GM21360 (cell line): ENCODE measurements at regions not wholly inside any gene's neighbourhood (a gene's known extent, or its start where the extent isn't known, plus 50 kb on each side); places are given as distances from the start of the nearest gene placed in this dataset.
"Not testable (repeated sequence)": the region's sequence is repeated elsewhere in the genome, so short reads cannot be mapped to it uniquely, and the experiment has no call there.

Experiments
- ATAC-seq: cut with Tn5 transposase; IDR thresholded peaks from one replicate; pipeline ENCODE4 v1.9.1; 2021; ENCODE audit warnings: mild to moderate bottlenecking, moderate library complexity; ENCODE audit not compliant: unreplicated experiment

- no peak for ATAC-seq
Observed at GRCh38 chr3:81198216-81198615, 563.2 kb downstream of the GBE1 start.

GRCh38 chr3:81197386-81197785 lies 564.1 kb downstream of the GBE1 start:
- ATAC-seq: no peak

GRCh38 chr3:81195478-81195877 lies 566.0 kb downstream of the GBE1 start:
- ATAC-seq: no peak

GRCh38 chr3:81186412-81186811 lies 575.0 kb downstream of the GBE1 start:
- no peak for ATAC-seq

- ATAC-seq: not testable (repeated sequence)
Observed at GRCh38 chr3:81182086-81182875, 579.2 kb downstream of the GBE1 start.

- ATAC-seq: no peak
Observed at GRCh38 chr3:81173514-81173913, 587.9 kb downstream of the GBE1 start.

- ATAC-seq: no peak
Observed at GRCh38 chr3:81170298-81170697, 591.1 kb downstream of the GBE1 start.

- no peak for ATAC-seq
Observed at GRCh38 chr3:81164806-81165205, 596.6 kb downstream of the GBE1 start.

- no peak for ATAC-seq
Observed at GRCh38 chr3:81161851-81162250, 599.6 kb downstream of the GBE1 start.

GRCh38 chr3:81161100-81161499 lies 600.3 kb downstream of the GBE1 start:
- no peak for ATAC-seq

GRCh38 chr3:81154611-81155143 lies 606.8 kb downstream of the GBE1 start:
- no peak for ATAC-seq

GRCh38 chr3:81152156-81152555 lies 609.3 kb downstream of the GBE1 start:
- ATAC-seq: no peak

GRCh38 chr3:81132995-81133394 lies 628.5 kb downstream of the GBE1 start:
- no peak for ATAC-seq

- no peak for ATAC-seq
Observed at GRCh38 chr3:81105789-81106488, 655.5 kb downstream of the GBE1 start.

- ATAC-seq: no peak
Observed at GRCh38 chr3:81105206-81105605, 656.2 kb downstream of the GBE1 start.

GRCh38 chr3:81097889-81098288 lies 663.6 kb downstream of the GBE1 start:
- ATAC-seq: no peak

- no peak for ATAC-seq
Observed at GRCh38 chr3:81095956-81096355, 665.5 kb downstream of the GBE1 start.

GRCh38 chr3:81094986-81095385 lies 666.5 kb downstream of the GBE1 start:
- no peak for ATAC-seq

- no peak for ATAC-seq
Observed at GRCh38 chr3:81087607-81088006, 673.8 kb downstream of the GBE1 start.

- no peak for ATAC-seq
Observed at GRCh38 chr3:81086348-81086747, 675.1 kb downstream of the GBE1 start.

- no peak for ATAC-seq
Observed at GRCh38 chr3:81080608-81081007, 680.8 kb downstream of the GBE1 start.

GRCh38 chr3:81072591-81072990 lies 688.9 kb downstream of the GBE1 start:
- ATAC-seq: no peak
